RCC 7860 (cell line): ENCODE measurements at regions not wholly inside any gene's neighbourhood (a gene's known extent, or its start where the extent isn't known, plus 50 kb on each side); places are given as distances from the start of the nearest gene placed in this dataset.

Experiments
- DNase-seq: peaks from one replicate; pipeline ENCODE4 v3.0.0-alpha.2; 2015; ENCODE audit warnings: low spot score
- FAIRE-seq: peaks from 2 replicates; lab custom pipeline; 2012; peaks lifted over from hg19 to GRCh38; lab: Jason Lieb, UNC

- no peak for FAIRE-seq
- no peak for DNase-seq
Measured at GRCh38 chr2:33650171-33650570, 51.1 kb upstream of the FAM98A start.
